GM04504 (cell line): ENCODE measurements at regions not wholly inside any gene's neighbourhood (a gene's known extent, or its start where the extent isn't known, plus 50 kb on each side); places are given as distances from the start of the nearest gene placed in this dataset.

ENCODE experiments used
- DNase-seq: peaks from one replicate; pipeline ENCODE4 v3.0.0-alpha.2; 2012; ENCODE audit warnings: low read depth

- no peak for DNase-seq
These were observed 55.6 kb upstream of the TBC1D5 start for GRCh38 chr3:17798000-17798399.

- no peak for DNase-seq
These were observed 53.3 kb upstream of the TBC1D5 start for GRCh38 chr3:17795711-17796110.

GRCh38 chr3:17795280-17795679 is 52.8 kb upstream of the TBC1D5 start:
- DNase-seq = no peak

- DNase-seq = no peak
These were observed 51.2 kb upstream of the TBC1D5 start for GRCh38 chr3:17793542-17794195.
